Activated CD8-positive, alpha-beta memory T cell treated with anti-CD3 and anti-CD28 coated beads for 36 hours (primary cell): ENCODE measurements at regions not wholly inside any gene's neighbourhood (a gene's known extent, or its start where the extent isn't known, plus 50 kb on each side); places are given as distances from the start of the nearest gene placed in this dataset.

Experiments used
- CTCF ChIA-PET: fragments of 350-600 bp; sonication (Branson Sonifier 250); formaldehyde crosslinking; loops from one replicate; lab custom pipeline; 2021; ENCODE audit warnings: antibody characterized with exemption; lab: Charles Lee
- POLR2A ChIA-PET: fragments of 350-600 bp; sonication (Branson Sonifier 250); formaldehyde crosslinking; loops from one replicate; lab custom pipeline; 2021; ENCODE audit warnings: antibody characterized with exemption; lab: Charles Lee

GRCh38 chr7:155917836-155918430 lies 105.7 kb upstream of the SHH start:
- ChIA-PET CTCF (no interaction called here), POLR2A (no interaction called here)

GRCh38 chr7:155916926-155917655 lies 104.8 kb upstream of the SHH start:
- POLR2A ChIA-PET = no interaction called here

GRCh38 chr7:155914341-155914740 lies 102.1 kb upstream of the SHH start:
- ChIA-PET CTCF (no interaction called here), POLR2A (no interaction called here)

More at GRCh38 chr7:155916926-155917655, 104.8 kb upstream of the SHH start:
- CTCF ChIA-PET = no interaction called here

DNA sequence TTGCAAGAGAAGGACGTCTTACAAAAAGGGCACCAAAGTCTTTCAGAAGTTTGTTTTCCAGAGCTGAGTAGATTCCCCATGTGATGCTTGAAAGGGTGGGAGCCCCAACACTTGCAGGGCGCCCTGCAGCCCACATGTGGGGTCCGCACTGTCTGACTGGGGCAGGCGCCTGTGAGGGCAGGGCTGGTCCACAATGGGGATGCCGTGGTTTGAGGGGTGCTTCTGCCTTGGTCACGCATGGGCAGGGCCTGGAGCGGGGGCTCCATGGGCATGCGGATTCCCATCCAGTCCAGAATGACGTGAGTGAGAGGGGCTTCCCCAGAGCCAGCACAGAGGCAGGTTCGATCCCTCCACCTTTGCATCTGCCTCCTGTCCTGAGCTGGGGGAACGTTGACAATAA lies 101.5 kb upstream of the SHH start:
- CTCF ChIA-PET = no interaction called here
- POLR2A ChIA-PET = no interaction called here

DNA sequence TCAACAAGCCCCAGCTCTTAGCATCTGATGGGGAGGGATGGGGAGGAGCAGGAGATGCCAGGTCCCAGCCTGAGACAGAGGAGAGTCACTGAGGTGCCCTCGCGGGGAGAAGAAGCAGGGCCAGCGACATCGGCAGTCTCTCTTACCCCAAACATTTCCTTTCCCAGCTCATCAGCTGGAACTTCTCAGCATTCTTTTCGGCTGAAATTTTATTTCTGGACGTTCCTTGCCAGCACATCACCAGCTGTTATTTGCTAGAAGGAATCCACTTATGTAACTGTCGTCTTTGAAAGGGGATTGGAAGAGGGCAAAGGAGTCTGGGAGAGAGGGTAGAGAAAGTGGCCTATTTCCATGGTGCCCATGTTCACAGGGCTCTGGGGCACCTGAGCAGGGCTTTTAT lies 101.0 kb upstream of the SHH start:
- POLR2A ChIA-PET = no interaction called here
- CTCF ChIA-PET = no interaction called here

GRCh38 chr7:155911471-155912105 lies 99.3 kb upstream of the SHH start:
- ChIA-PET CTCF (no interaction called here), POLR2A (no interaction called here)

DNA sequence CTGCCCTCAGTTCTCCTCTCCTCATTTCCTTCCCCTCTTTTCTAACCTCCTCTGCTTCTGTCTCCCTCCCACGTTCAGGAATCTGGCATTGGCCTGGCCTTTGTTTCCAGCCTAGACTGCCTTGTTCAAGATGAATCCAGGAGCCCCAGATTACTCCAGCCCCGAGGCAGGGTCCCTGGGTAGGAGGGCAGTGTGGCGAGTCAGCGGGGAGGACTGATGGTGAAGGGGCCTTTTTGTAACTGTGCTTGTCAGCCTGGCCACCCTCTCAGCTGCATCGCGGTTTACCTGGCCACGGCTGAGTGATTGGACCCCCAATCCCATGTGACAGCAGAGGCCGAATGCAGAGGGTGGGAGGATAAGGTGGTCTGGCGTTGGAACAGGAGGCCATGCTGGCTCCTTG lies 96.1 kb upstream of the SHH start:
- POLR2A ChIA-PET = no interaction called here
- CTCF ChIA-PET = no interaction called here

GRCh38 chr7:155907450-155908200 lies 95.4 kb upstream of the SHH start:
- CTCF ChIA-PET = no interaction called here
- POLR2A ChIA-PET = no interaction called here

DNA sequence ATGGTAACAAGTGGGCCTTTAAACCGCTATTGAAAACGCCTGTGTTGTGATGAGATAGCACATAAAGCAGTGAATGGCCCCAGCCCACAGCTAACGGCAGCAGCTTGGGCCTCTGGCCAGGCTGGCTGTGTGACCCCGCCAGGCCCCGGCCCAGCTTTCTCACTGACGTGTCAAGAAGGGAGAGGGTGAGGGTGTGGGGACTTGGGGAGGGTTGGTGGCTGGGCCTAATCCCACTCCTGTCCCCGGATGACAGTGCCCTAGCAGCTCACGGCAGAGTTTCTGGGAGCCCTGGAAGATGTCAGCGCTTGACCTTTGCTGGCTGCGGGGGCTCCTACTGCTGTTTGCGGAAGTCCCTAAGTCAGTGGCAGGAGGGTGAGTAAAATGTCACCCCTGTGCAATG lies 88.9 kb upstream of the SHH start:
- CTCF ChIA-PET = no interaction called here
- POLR2A ChIA-PET = no interaction called here

GRCh38 chr7:155899596-155899995 lies 87.3 kb upstream of the SHH start:
- POLR2A ChIA-PET = no interaction called here
- CTCF ChIA-PET = no interaction called here

- CTCF ChIA-PET = no interaction called here
- POLR2A ChIA-PET = no interaction called here
Measured at GRCh38 chr7:155897758-155898386, 85.6 kb upstream of the SHH start.

DNA sequence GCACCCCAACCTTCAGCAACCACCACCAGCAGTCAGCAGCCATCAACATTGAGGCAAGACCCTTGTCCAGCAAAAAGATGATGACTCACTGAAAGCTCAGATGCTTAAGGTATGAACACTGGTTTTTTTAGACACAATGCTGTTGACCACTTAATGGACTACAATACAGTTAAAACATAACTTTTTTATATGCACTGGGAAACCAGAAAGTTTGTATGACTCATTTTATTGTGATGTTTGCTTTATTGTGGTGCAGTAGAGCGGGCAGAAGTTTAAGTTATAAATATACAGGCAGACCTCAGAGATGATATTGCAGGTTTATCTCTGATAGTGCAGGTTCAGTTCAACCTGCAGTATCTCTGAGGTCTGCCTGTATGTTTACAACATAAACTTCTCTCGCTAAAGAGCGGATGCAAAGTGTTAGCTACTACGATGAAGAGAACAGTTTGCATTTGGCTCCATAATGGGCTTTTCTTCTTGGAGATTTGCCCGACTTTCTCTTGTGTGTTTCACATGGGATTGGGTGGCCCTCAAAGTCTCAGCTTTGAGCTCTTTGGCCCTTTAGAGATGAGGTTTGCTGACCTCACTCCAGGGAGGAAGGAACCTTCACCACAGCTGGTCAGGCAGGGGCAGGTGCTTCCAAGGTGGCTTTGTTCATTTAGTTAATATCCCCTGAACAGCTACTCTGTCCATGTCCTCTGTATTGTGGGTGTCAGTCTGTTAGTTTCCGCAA lies 84.4 kb upstream of the SHH start:
- ChIA-PET CTCF (no interaction called here), POLR2A (no interaction called here)

DNA sequence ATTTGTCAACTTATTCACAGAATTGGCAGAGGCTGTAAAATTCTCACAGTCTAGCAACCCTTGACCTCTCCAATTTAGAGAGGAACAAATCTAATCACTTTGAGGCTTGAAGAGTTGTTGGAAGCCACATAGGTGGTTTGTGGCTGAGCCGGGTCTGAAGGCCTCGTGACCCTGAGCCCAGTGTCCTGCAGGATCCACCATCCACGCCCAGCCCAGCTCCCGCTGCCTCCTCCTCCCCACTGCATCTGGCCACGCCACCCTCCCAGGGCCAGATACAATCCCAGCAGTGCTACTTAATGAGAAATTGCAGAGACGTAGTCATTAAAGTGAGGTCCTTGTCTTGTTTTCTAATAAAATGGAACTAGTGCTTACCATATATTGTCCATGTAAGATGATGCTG lies 81.4 kb upstream of the SHH start:
- ChIA-PET CTCF (no interaction called here), POLR2A (no interaction called here)

DNA sequence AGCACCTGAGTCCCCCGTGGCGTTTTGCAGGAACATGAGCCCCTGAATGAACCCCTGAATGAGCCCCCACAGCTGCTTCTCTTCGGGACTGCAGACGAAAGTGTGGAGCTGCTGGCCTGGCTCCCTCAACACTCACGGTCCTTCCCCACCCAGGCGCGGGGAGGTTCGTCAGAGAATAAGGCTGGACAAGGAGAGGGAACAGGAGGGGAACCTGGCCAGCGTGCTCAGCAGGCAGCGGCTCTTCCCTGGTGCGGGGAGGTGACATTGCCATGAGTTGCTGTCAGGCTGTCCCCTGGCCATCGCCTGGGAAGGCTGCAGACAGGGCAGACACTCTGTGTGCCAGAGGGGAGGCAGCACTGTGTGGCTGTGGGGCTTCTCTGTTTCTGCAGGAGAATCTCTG lies 80.9 kb upstream of the SHH start:
- POLR2A ChIA-PET = no interaction called here
- CTCF ChIA-PET = no interaction called here

DNA sequence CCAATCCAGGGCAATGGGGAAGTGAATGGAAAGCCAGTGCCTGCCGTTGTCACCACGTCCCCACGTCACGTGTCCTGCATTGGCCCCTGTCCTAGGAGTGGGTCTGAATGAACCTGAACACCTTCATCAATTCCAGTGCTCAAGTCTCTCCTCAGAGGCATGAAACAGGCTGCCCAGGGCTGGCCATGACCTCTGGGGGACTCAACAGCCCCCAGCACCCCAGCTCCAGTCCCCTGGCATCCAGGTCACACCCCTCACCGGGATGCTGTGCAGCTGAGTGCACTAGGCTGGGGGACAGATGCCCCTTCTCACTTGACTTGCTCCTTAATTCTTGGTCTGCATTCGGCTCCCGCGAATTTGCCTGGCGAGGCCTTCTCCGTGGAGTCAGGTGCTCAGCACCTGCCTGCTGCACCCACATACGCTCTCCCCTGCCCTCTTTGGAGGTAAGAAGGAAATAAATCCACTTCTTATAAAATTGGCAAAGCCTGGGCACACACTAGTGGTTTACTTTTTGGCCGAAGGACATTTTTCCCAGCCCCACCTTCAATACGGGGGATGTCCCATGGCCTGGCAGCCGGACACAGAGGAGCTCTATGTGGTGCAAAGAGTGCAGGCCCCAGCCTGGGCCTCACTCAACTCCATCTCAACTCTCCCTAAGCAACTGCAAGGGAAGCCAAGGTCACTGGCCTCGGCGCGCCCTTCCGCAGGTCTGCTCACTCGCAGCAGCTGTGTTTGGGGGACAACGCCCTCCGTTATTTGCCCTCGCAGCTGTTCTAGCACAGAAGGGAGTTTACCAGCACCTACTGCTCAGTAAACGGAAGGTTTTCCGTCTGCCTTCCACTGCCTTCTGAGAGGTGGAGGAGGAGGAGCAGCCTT lies 77.6 kb upstream of the SHH start:
- CTCF ChIA-PET = no interaction called here
- POLR2A ChIA-PET = no interaction called here

- ChIA-PET CTCF (no interaction called here), POLR2A (no interaction called here)
Measured at GRCh38 chr7:155887174-155887525, 74.9 kb upstream of the SHH start.

DNA sequence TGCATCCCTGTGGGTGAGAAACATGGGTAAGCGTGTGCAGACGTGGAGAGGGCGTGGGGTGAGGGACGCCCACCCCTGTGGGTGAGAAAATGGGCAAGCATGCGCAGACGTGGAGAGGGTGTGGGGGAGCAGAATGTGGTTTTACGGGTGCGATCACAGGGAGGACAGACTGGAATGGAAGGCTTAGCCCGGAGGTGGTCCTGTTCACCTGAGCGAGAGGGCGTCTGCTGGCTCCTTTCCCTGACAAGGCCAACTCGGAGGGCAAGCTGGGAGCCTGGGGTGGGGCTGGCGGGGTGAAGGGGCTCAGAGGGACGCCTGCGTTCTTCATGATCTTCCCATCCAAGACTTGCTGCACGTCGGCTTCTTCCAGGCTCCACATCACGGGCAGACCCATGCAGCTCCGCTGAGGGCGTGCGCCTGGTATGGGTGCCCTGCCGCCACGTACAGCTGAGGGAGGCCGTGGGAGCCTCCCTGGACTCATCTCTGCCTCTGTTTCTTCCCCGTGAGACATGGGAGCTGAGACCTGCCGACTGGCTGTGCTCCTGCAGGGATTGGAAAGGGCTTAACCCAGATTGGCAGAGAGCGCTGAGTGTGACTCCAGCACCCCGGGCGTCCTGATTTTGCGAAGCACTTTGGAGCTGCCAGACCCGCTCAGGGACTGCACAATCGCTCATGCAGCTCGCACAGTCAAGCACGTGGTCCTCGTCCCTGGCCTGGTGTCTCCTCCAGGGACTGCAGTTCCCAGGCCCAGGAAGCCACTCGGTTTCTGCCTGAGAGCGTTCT lies 74.3 kb upstream of the SHH start:
- ChIA-PET CTCF (no interaction called here), POLR2A (no interaction called here)
